Suppressor macrophage treated with lipopolysaccharide for 4 hours (primary cell): ENCODE measurements at regions not wholly inside any gene's neighbourhood (a gene's known extent, or its start where the extent isn't known, plus 50 kb on each side); places are given as distances from the start of the nearest gene placed in this dataset.

Source experiments
- DNase-seq: peaks from one replicate; pipeline ENCODE4 v3.0.0-alpha.2; 2020

GRCh38 chr14:30786701-30787100, 87.7 kb upstream of the COCH start:
- no peak for DNase-seq

DNA sequence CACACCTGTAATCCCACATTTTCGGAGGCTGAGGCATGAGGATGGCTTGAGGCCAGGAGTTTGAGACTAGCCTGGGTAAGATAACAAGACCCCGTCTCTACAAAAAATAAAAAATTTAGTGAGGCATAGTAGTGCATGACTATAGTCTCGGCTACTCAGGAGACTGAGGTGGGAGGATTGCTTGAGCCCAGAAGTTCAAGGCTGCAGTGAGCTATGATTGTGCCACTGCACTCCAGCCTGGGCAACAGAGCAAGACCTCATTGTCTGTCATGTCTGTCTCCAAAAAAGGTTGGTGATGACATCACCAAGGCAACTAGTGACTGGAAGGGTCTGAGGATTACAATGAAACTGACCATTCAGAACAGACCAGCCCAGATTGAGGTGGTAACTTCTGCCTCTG, 83.5 kb upstream of the COCH start:
- no peak for DNase-seq

DNA sequence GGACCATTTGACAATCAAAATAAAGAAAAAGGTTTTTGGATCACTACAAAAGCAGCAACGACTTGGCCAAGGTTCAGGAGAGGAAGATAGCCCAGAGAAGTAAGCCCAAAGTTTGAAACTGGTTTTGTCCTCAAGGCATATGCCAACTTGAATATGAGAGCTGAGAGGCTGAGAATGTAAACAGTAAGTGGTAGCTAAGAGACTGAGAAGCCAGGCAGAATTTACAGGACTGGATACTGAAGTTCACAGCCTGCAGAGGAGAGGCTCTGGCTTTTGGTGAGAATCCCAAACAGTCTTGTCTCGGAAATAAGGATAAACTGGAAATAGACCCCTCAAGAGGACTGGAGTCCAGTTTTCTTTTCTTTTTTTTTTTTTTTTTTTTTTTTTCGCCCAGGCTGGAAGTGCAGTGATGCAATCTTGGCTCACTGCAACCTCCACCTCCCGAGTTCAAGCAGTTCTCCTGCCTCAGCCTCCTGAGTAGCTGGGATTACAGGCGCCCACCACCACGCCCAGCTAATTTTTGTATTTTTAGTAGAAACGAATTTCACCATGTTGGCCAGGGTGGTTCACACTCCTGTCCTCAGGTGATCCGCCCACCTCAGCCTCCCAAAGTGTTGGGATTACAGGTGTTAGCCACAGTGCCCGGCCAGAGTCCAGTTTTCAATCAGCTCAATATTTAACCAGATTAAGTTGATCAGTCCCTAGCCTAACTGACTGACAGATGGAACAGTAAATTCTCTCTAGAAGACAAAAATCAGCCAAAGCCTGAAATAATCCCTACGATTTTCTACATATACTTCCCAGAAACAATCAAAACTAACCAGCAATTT, 82.6 kb upstream of the COCH start:
- DNase-seq = no peak

GRCh38 chr14:30796707-30797106, 77.7 kb upstream of the COCH start:
- peak; percentile 20 for DNase-seq

GRCh38 chr14:30798516-30798915, 75.8 kb upstream of the COCH start:
- DNase-seq = peak; percentile 8

DNA sequence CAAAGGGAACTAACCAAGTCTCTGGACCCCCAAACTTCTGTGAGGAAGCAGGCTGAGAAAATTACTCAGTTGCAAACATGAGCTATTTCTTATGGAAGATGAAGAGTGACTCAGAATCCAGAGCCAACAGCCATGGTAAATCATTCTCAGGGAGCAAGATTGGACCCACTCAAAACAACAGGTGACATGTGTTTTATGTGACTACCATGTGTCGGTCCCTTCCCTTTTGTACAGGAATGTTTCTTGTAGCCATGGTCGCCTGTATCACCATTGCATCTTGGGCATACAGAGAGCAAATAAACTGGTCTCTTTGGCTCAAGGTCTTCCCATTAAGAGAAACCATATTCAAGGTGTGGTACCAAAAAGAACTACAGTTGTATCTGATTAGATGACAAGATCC, 75.4 kb upstream of the COCH start:
- no peak for DNase-seq

DNA sequence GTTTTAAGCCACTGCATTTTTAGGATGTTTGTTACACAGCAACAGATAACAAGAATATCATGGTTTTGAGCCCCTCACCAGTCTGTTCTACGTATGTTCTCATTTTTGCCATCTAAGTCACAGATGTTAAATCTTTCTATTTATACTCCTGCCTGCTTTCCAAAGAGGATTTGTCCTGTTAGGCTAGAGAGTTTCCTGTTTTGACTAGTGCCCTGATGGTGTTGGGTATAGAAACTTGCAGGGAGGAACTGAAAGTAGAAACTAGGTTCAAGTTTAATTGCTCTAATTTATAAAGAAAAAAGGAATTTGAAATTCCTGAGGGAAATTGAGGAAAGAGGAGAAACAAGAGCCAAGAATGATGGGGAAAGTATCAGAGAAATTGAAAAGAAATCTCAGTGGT, 74.4 kb upstream of the COCH start:
- peak; percentile 35 for DNase-seq

- no peak for DNase-seq
These were observed 71.2 kb upstream of the COCH start for GRCh38 chr14:30803185-30803584.

DNA sequence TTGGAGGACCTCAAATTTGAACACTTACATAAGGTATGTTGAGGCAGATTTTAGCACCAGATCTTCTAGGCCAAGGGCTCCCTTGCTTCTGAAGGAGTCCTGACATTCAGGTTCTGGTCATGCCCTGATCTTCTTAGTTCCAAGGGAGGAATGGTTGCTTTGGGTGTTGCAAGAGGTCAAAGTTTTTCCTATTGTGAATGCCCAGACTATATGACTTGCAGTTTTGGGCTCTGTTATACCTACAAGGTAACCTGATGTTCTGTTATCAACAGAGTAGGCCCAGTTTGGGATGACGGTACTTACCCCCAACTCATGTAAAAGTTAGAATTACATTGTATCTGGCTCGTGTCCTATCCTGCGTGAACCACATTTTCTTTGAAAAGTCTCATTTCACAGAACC, 69.1 kb upstream of the COCH start:
- DNase-seq = no peak

DNA sequence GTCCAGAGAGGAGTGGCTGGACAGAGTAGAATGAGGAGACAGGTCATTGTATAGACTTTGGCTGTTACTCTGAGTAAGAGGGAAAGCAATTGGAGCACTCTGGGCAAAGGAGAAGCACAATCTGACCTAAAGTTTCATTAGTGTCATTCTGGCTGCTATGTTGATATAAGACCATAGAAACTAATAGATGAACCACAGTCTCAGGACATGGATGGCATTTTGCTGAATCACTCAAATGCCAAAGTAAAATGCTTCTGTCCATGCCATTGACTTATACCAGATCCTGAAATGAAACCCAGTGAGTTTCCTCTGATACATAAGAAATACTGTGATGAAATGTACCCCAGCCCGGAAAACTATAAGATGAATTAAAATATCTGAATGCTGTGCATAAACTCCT, 65.8 kb upstream of the COCH start:
- no peak for DNase-seq

GRCh38 chr14:30813216-30813615, 61.1 kb upstream of the COCH start:
- DNase-seq = no peak

GRCh38 chr14:30820674-30821073, 53.7 kb upstream of the COCH start:
- no peak for DNase-seq

DNA sequence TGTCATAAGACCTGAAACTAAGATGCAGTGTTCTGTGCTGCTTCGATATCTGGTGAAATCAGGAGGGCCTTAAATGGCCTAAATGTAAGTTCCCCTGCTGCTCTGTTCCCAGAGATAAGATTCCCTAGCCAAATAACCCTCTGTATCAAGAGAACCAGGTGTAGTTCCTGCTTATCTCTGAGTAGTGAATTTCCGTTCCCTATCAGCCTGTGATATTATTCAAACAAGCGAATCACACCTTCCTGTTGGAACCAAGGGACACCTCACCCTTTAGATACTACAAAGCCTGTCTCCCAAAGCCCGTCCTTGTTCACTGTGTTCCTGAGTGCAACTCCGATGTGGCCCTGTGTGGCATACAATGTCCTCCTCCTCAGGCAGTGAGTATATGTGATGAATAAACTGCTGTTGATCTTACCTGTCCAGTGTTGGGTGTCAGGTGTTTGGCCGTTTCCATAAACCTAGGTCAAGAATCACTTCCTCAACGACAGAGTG, 52.2 kb upstream of the COCH start:
- no peak for DNase-seq
